Keratinocyte (primary cell): ENCODE measurements at regions not wholly inside any gene's neighbourhood (a gene's known extent, or its start where the extent isn't known, plus 50 kb on each side); places are given as distances from the start of the nearest gene placed in this dataset.

ENCODE experiments used
- DNase-seq: peaks from one replicate; pipeline ENCODE4 v3.0.0-alpha.2; 2011; ENCODE audit warnings: low read depth, missing footprints, low spot score
- FAIRE-seq: peaks from 2 replicates; lab custom pipeline; 2011; peaks lifted over from hg19 to GRCh38; lab: Jason Lieb, UNC
- H2AFZ ChIP-seq: 2 replicates; pipeline ENCODE4 v1.6.0; 2012; ENCODE audit warnings: low read length, control low read depth, inconsistent platforms; ENCODE audit not compliant: control insufficient read depth
- H3K27ac ChIP-seq: 2 replicates; pipeline ENCODE4 v1.5.1; 2011; ENCODE audit warnings: low read length; ENCODE audit not compliant: control insufficient read depth, insufficient read depth
- H3K27me3 ChIP-seq: 3 replicates; pipeline ENCODE4 v1.6.0; 2011; ENCODE audit warnings: low read length; ENCODE audit not compliant: control insufficient read depth, insufficient read depth; ENCODE audit errors: extremely low read depth
- H3K36me3 ChIP-seq, 2 experiments: 2 replicates in 1 of 2; 3 replicates in 1 of 2; pipeline ENCODE4 v1.5.1; 2011; ENCODE audit warnings: low read length in 2 of 2, mild to moderate bottlenecking in 1 of 2; ENCODE audit not compliant: control insufficient read depth in 2 of 2, insufficient read depth in 2 of 2; ENCODE audit errors: extremely low read depth in 1 of 2
- H3K4me1 ChIP-seq: 3 replicates; pipeline ENCODE4 v1.5.1; 2011; ENCODE audit warnings: low read length; ENCODE audit not compliant: control insufficient read depth, insufficient read depth; ENCODE audit errors: extremely low read depth
- H3K4me2 ChIP-seq: 3 replicates; pipeline ENCODE4 v1.6.0; 2011; ENCODE audit warnings: low read depth, low read length; ENCODE audit not compliant: control insufficient read depth, insufficient read depth; ENCODE audit errors: extremely low read depth
- H3K4me3 ChIP-seq, 3 experiments: fragments of 200-600 bp in 1 of 3; sonication (generic) in 1 of 3; 2 replicates in 2 of 3; 3 replicates in 1 of 3; pipeline ENCODE4 v1.5.1; 2011 to 2016; ENCODE audit warnings: low read length in 3 of 3, mild to moderate bottlenecking in 3 of 3, control low read depth in 2 of 3, inconsistent platforms in 1 of 3, low read depth in 1 of 3, mixed read lengths in 1 of 3, mixed run types in 1 of 3, moderate library complexity in 1 of 3; ENCODE audit not compliant: control insufficient read depth in 2 of 3, insufficient read depth in 2 of 3; ENCODE audit errors: extremely low read depth in 1 of 3
- H3K79me2 ChIP-seq: 2 replicates; pipeline ENCODE4 v1.6.0; 2012; ENCODE audit warnings: low read length; ENCODE audit not compliant: control insufficient read depth, insufficient read depth
- H3K9ac ChIP-seq: 3 replicates; pipeline ENCODE4 v1.6.0; 2011; ENCODE audit warnings: low read length; ENCODE audit not compliant: control insufficient read depth, insufficient read depth; ENCODE audit errors: extremely low read depth
- H3K9me1 ChIP-seq: 3 replicates; pipeline ENCODE4 v1.6.0; 2011; ENCODE audit warnings: low read length; ENCODE audit not compliant: control insufficient read depth, insufficient read depth; ENCODE audit errors: extremely low read depth
- H3K9me3 ChIP-seq: 2 replicates; pipeline ENCODE4 v1.5.1; 2012; ENCODE audit warnings: low read depth, low read length; ENCODE audit not compliant: control insufficient read depth
- H4K20me1 ChIP-seq: 3 replicates; pipeline ENCODE4 v1.6.0; 2011; ENCODE audit warnings: low read length; ENCODE audit not compliant: control insufficient read depth, insufficient read depth; ENCODE audit errors: extremely low read depth
- EZH2 ChIP-seq: IDR thresholded peaks from one replicate; pipeline ENCODE4 v1.6.1; 2012; ENCODE audit warnings: inconsistent platforms, mild to moderate bottlenecking, low read length, moderate library complexity
- dilution Hi-C: fragments of 300-500 bp; cut with MboI; formaldehyde crosslinking; loops from one replicate; pipeline ENCODE4 v1.7.0; 2020; ENCODE audit warnings: low sequenced_read_pairs; ENCODE audit not compliant: extremely low pct_ligation_motif_present
- TF ChIP-seq, protein P1 (sequence below), 3 experiments: IDR thresholded peaks in 1 of 3; conservative IDR thresholded peaks in 1 of 3; optimal IDR thresholded peaks in 1 of 3; 2 replicates in 2 of 3; 3 replicates in 1 of 3; pipeline versions ENCODE3 to v1.5.1; 2011; ENCODE audit warnings: low read length in 3 of 3, mild to moderate bottlenecking in 3 of 3, moderate library complexity in 2 of 3, control low read depth in 1 of 3, inconsistent platforms in 1 of 3; ENCODE audit not compliant: insufficient read depth in 2 of 3; ENCODE audit errors: extremely low read depth in 1 of 3

- Histone ChIP-seq H3K27ac (no peak overlapping the region), H3K9ac (no peak overlapping the region), H3K27me3 (no peaks in the 10 kb centered on the region), H2AFZ (peak overlapping the region; percentile 33), H3K9me3 (no peaks in the 10 kb centered on the region), H3K36me3 (no peaks in the 10 kb centered on the region), H3K79me2 (no peaks in the 10 kb centered on the region), H4K20me1 (no peaks in the 10 kb centered on the region), H3K9me1 (no peaks in the 10 kb centered on the region), H3K4me1 (peaks cover 5% of the 10 kb centered on the region), H3K4me3 (no peak overlapping the region), H3K4me2 (no peak overlapping the region)
- dilution Hi-C loops, result no loop called here
- DNase-seq (no peak), FAIRE-seq (peak; percentile 49)
- TF ChIP-seq, protein P1, sequence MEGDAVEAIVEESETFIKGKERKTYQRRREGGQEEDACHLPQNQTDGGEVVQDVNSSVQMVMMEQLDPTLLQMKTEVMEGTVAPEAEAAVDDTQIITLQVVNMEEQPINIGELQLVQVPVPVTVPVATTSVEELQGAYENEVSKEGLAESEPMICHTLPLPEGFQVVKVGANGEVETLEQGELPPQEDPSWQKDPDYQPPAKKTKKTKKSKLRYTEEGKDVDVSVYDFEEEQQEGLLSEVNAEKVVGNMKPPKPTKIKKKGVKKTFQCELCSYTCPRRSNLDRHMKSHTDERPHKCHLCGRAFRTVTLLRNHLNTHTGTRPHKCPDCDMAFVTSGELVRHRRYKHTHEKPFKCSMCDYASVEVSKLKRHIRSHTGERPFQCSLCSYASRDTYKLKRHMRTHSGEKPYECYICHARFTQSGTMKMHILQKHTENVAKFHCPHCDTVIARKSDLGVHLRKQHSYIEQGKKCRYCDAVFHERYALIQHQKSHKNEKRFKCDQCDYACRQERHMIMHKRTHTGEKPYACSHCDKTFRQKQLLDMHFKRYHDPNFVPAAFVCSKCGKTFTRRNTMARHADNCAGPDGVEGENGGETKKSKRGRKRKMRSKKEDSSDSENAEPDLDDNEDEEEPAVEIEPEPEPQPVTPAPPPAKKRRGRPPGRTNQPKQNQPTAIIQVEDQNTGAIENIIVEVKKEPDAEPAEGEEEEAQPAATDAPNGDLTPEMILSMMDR (optimal IDR thresholded peaks at IDR 0.05 in 1 of 3, IDR thresholded peaks at IDR 0.05 in 1 of 3, conservative IDR thresholded peaks at IDR 0.05 in 1 of 3; ENCODE audit: extremely low read depth in 1 of 3, insufficient read depth in 2 of 3, low read length in 3 of 3), result no peak
- TF ChIP-seq EZH2, result no peak
Observed at GRCh38 chr12:91870872-91871707, 274.6 kb downstream of the BTG1 start.

GRCh38 chr12:91868054-91868453, 277.6 kb downstream of the BTG1 start:
- DNase-seq (no peak), FAIRE-seq (no peak)
- dilution Hi-C loops, result no loop called here
- Histone ChIP-seq H3K27me3 (no peaks in the 10 kb centered on the region), H3K4me2 (no peak overlapping the region), H3K9me1 (no peaks in the 10 kb centered on the region), H3K4me3 (no peak overlapping the region), H3K79me2 (no peaks in the 10 kb centered on the region), H3K36me3 (no peaks in the 10 kb centered on the region), H3K27ac (no peak overlapping the region), H3K4me1 (peaks cover 5% of the 10 kb centered on the region), H3K9me3 (no peaks in the 10 kb centered on the region), H3K9ac (no peak overlapping the region), H4K20me1 (no peaks in the 10 kb centered on the region), H2AFZ (no peak overlapping the region)
- TF ChIP-seq, protein P1 (optimal IDR thresholded peaks at IDR 0.05 in 1 of 3, IDR thresholded peaks at IDR 0.05 in 1 of 3, conservative IDR thresholded peaks at IDR 0.05 in 1 of 3; ENCODE audit: extremely low read depth in 1 of 3, insufficient read depth in 2 of 3, low read length in 3 of 3), result no peak
- TF ChIP-seq EZH2, result no peak
